ENCODE measurements at regions not wholly inside any gene's neighbourhood (a gene's known extent, or its start where the extent isn't known, plus 50 kb on each side); places are given as distances from the start of the nearest gene placed in this dataset.
"Not testable (repeated sequence)": the region's sequence is repeated elsewhere in the genome, so short reads cannot be mapped to it uniquely, and the experiment has no call there.

GRCh38 chr21:28311411-28312190, 681.1 kb downstream of the LTN1 start:
- H3K27me3 Mint-ChIP-seq (ENCODE audit: low read depth), result no peaks in the 10 kb centered on the region
- no peaks in the 10 kb centered on the region for H3K36me3 Mint-ChIP-seq (ENCODE audit: low read depth)
- peaks cover 4% of the 10 kb centered on the region for H3K9me3 Mint-ChIP-seq
- intact Hi-C loops (cut with micrococcal nuclease), result no loop called here
- DNase-seq (ENCODE audit: low spot score), result no peak
- H3K4me1 Mint-ChIP-seq (ENCODE audit: low read depth), result no peaks in the 10 kb centered on the region
- H3K27ac Mint-ChIP-seq, result no peak overlapping the region
- H3K4me3 Mint-ChIP-seq (ENCODE audit: low read depth), result no peak overlapping the region

DNA sequence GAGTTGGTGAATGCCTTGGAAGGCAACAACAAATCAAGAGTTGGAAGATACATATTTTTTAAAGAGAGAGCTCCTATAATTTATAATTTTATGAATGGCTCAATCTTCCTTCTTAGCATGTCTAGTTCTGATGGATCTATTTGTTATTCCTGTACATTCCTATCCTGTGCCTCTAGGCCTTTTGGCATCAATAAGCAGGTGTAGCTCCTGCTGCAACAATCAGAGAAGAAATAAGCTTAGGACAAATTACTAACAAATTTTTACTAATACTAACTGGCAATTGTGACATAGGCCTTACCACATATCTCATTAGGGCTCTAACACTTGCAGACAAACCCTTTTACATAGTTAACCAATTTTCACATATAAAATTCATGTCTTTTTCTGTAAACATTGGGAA, 682.0 kb downstream of the LTN1 start:
- H3K27ac Mint-ChIP-seq, result no peak overlapping the region
- H3K4me3 Mint-ChIP-seq (ENCODE audit: low read depth), result no peak overlapping the region
- no peaks in the 10 kb centered on the region for H3K4me1 Mint-ChIP-seq (ENCODE audit: low read depth)
- intact Hi-C loops (cut with micrococcal nuclease), result no loop called here
- no peaks in the 10 kb centered on the region for H3K27me3 Mint-ChIP-seq (ENCODE audit: low read depth)
- H3K9me3 Mint-ChIP-seq, result peaks cover 4% of the 10 kb centered on the region
- no peaks in the 10 kb centered on the region for H3K36me3 Mint-ChIP-seq (ENCODE audit: low read depth)
- no peak for DNase-seq (ENCODE audit: low spot score)

- no peak for DNase-seq (ENCODE audit: low spot score)
- Mint-ChIP-seq H3K4me3 (ENCODE audit: low read depth) (no peak overlapping the region), H3K4me1 (ENCODE audit: low read depth) (no peaks in the 10 kb centered on the region), H3K27ac (no peak overlapping the region), H3K36me3 (ENCODE audit: low read depth) (no peaks in the 10 kb centered on the region), H3K27me3 (ENCODE audit: low read depth) (no peaks in the 10 kb centered on the region), H3K9me3 (peaks cover 4% of the 10 kb centered on the region)
- intact Hi-C loops (cut with micrococcal nuclease), result no loop called here
These were observed 682.4 kb downstream of the LTN1 start for GRCh38 chr21:28310171-28310685.

- Mint-ChIP-seq H3K27ac (no peak overlapping the region), H3K4me1 (ENCODE audit: low read depth) (no peaks in the 10 kb centered on the region), H3K4me3 (ENCODE audit: low read depth) (no peak overlapping the region), H3K9me3 (peaks cover 4% of the 10 kb centered on the region), H3K36me3 (ENCODE audit: low read depth) (no peaks in the 10 kb centered on the region), H3K27me3 (ENCODE audit: low read depth) (no peaks in the 10 kb centered on the region)
- no peak for DNase-seq (ENCODE audit: low spot score)
- intact Hi-C loops (cut with micrococcal nuclease), result no loop called here
These were observed 683.1 kb downstream of the LTN1 start for GRCh38 chr21:28309596-28309995.

DNA sequence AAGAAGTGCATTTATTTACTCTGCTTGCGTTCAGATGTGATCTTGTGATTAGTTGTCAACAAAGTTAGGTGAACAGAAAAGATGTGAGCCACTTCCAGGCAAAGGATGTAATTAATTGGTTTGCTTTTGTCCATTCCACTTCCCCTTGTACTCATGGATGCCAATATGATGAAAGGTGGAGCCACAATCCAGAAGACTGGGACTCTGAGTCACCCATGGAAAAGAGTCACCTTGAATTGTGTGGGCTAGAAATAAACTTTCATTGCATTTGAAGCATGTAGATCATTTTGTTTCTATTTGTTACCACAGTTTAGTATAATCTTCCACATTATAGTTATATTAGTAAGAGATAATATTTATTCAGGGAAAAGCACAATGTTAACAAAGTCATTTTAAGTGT, 684.2 kb downstream of the LTN1 start:
- no peak for DNase-seq (ENCODE audit: low spot score)
- intact Hi-C loops (cut with micrococcal nuclease), result no loop called here
- Mint-ChIP-seq H3K36me3 (ENCODE audit: low read depth) (no peaks in the 10 kb centered on the region), H3K9me3 (peaks cover 4% of the 10 kb centered on the region), H3K4me1 (ENCODE audit: low read depth) (no peaks in the 10 kb centered on the region), H3K27ac (no peak overlapping the region), H3K4me3 (ENCODE audit: low read depth) (no peak overlapping the region), H3K27me3 (ENCODE audit: low read depth) (no peaks in the 10 kb centered on the region)

GRCh38 chr21:28299946-28300345, 692.7 kb downstream of the LTN1 start:
- Mint-ChIP-seq H3K4me3 (ENCODE audit: low read depth) (no peak overlapping the region), H3K36me3 (ENCODE audit: low read depth) (no peaks in the 10 kb centered on the region), H3K4me1 (ENCODE audit: low read depth) (no peaks in the 10 kb centered on the region), H3K9me3 (no peaks in the 10 kb centered on the region), H3K27ac (no peak overlapping the region), H3K27me3 (ENCODE audit: low read depth) (no peaks in the 10 kb centered on the region)
- no peak for DNase-seq (ENCODE audit: low spot score)
- intact Hi-C loops (cut with micrococcal nuclease), result no loop called here

GRCh38 chr21:28298251-28298672, 694.4 kb downstream of the LTN1 start:
- Mint-ChIP-seq H3K4me3 (ENCODE audit: low read depth) (no peak overlapping the region), H3K27ac (no peak overlapping the region), H3K4me1 (ENCODE audit: low read depth) (no peaks in the 10 kb centered on the region), H3K9me3 (no peaks in the 10 kb centered on the region), H3K36me3 (ENCODE audit: low read depth) (no peaks in the 10 kb centered on the region), H3K27me3 (ENCODE audit: low read depth) (no peaks in the 10 kb centered on the region)
- no peak for DNase-seq (ENCODE audit: low spot score)
- intact Hi-C loops (cut with micrococcal nuclease), result no loop called here

DNA sequence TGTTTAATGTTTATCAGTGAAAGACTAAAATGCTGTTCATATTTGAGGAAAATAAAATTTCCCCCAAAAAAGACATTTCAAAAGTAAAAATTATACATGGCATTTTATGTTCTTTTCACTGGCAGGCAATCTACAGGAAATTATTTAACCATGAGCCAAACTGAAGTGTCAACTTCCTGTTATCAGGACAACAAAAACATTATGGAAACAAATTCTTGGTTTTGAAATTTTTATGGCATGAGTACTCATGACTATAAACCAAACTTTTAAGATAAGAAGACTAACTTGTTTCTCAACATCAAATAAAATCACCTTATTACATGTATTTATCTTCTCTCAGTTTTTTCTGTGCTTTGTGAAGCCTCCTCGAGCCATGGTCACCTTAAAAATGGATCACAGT, 698.6 kb downstream of the LTN1 start:
- Mint-ChIP-seq H3K4me3 (ENCODE audit: low read depth) (no peak overlapping the region), H3K4me1 (ENCODE audit: low read depth) (no peaks in the 10 kb centered on the region), H3K9me3 (no peaks in the 10 kb centered on the region), H3K27ac (no peak overlapping the region), H3K36me3 (ENCODE audit: low read depth) (no peaks in the 10 kb centered on the region), H3K27me3 (ENCODE audit: low read depth) (no peaks in the 10 kb centered on the region)
- DNase-seq (ENCODE audit: low spot score), result no peak
- intact Hi-C loops (cut with micrococcal nuclease), result no loop called here

- peaks cover 3% of the 10 kb centered on the region for H3K9me3 Mint-ChIP-seq
- no peaks in the 10 kb centered on the region for H3K36me3 Mint-ChIP-seq (ENCODE audit: low read depth)
- H3K27me3 Mint-ChIP-seq (ENCODE audit: low read depth), result no peaks in the 10 kb centered on the region
- DNase-seq (ENCODE audit: low spot score), result no peak
- no peaks in the 10 kb centered on the region for H3K4me1 Mint-ChIP-seq (ENCODE audit: low read depth)
- H3K4me3 Mint-ChIP-seq (ENCODE audit: low read depth), result no peak overlapping the region
- intact Hi-C loops (cut with micrococcal nuclease), result no loop called here
- no peak overlapping the region for H3K27ac Mint-ChIP-seq
These were observed 708.8 kb downstream of the LTN1 start for GRCh38 chr21:28283641-28284490.

DNA sequence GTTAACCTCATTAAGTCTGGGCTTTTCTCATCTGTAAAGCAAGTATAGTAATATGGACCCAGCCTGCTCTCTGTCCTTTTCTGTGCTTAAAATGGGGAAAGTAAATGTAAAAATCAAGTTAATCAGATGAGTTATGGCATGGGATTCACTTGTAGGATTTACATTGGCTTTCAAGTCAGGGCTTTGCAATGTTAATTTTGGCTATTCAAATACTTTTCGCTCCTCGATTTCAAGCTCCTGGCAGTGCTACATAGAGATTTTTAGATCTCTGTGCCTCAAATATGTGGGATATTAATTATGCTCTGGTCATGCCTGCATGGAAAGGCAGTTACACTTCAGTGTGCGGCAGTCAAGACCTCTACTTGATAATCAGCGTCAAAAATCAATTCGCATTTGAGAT, 709.8 kb downstream of the LTN1 start:
- Mint-ChIP-seq H3K9me3 (peaks cover 3% of the 10 kb centered on the region), H3K27ac (no peak overlapping the region), H3K4me1 (ENCODE audit: low read depth) (no peaks in the 10 kb centered on the region), H3K4me3 (ENCODE audit: low read depth) (no peak overlapping the region), H3K27me3 (ENCODE audit: low read depth) (no peaks in the 10 kb centered on the region), H3K36me3 (ENCODE audit: low read depth) (no peaks in the 10 kb centered on the region)
- DNase-seq (ENCODE audit: low spot score), result no peak
- intact Hi-C loops (cut with micrococcal nuclease), result no loop called here

- H3K9me3 Mint-ChIP-seq; intact Hi-C loops (cut with micrococcal nuclease); H3K36me3 Mint-ChIP-seq (ENCODE audit: low read depth); H3K4me1 Mint-ChIP-seq (ENCODE audit: low read depth); H3K4me3 Mint-ChIP-seq (ENCODE audit: low read depth); DNase-seq (ENCODE audit: low spot score); H3K27me3 Mint-ChIP-seq (ENCODE audit: low read depth); H3K27ac Mint-ChIP-seq: not testable (repeated sequence)
These were observed 711.3 kb downstream of the LTN1 start for GRCh38 chr21:28281357-28281756.

- no peak overlapping the region for H3K27ac Mint-ChIP-seq
- H3K36me3 Mint-ChIP-seq (ENCODE audit: low read depth), result no peaks in the 10 kb centered on the region
- H3K4me1 Mint-ChIP-seq (ENCODE audit: low read depth), result no peaks in the 10 kb centered on the region
- no peak for DNase-seq (ENCODE audit: low spot score)
- intact Hi-C loops (cut with micrococcal nuclease), result no loop called here
- H3K4me3 Mint-ChIP-seq (ENCODE audit: low read depth), result no peak overlapping the region
- peaks cover 3% of the 10 kb centered on the region for H3K9me3 Mint-ChIP-seq
- no peaks in the 10 kb centered on the region for H3K27me3 Mint-ChIP-seq (ENCODE audit: low read depth)
These were observed 712.1 kb downstream of the LTN1 start for GRCh38 chr21:28280611-28281010.

GRCh38 chr21:28277324-28277723, 715.4 kb downstream of the LTN1 start:
- Mint-ChIP-seq H3K4me1 (ENCODE audit: low read depth) (no peaks in the 10 kb centered on the region), H3K36me3 (ENCODE audit: low read depth) (no peaks in the 10 kb centered on the region), H3K4me3 (ENCODE audit: low read depth) (no peak overlapping the region), H3K27me3 (ENCODE audit: low read depth) (no peaks in the 10 kb centered on the region), H3K27ac (no peak overlapping the region), H3K9me3 (peaks cover 3% of the 10 kb centered on the region)
- DNase-seq (ENCODE audit: low spot score), result no peak
- intact Hi-C loops (cut with micrococcal nuclease), result no loop called here
